ENCODE measurements at regions not wholly inside any gene's neighbourhood (a gene's known extent, or its start where the extent isn't known, plus 50 kb on each side); places are given as distances from the start of the nearest gene placed in this dataset.

- DNase-seq (ENCODE audit: low read depth in 3 of 3) = no peak
These were observed 56.3 kb upstream of the EYA4 start for GRCh38 chr6:133184798-133185372.

- no peak for DNase-seq (ENCODE audit: low read depth in 3 of 3)
These were observed 55.4 kb upstream of the EYA4 start for GRCh38 chr6:133185731-133186130.

- no peak for DNase-seq (ENCODE audit: low read depth in 3 of 3)
These were observed 54.0 kb upstream of the EYA4 start for GRCh38 chr6:133187114-133187513.

- no peak for DNase-seq (ENCODE audit: low read depth in 3 of 3)
These were observed 53.3 kb upstream of the EYA4 start for GRCh38 chr6:133187657-133188453.

- DNase-seq (ENCODE audit: low read depth in 3 of 3) = no peak
These were observed 50.2 kb upstream of the EYA4 start for GRCh38 chr6:133190912-133191311.

- DNase-seq (ENCODE audit: low read depth in 3 of 3) = no peak
These were observed 49.8 kb upstream of the EYA4 start for GRCh38 chr6:133191323-133191722.

All from stimulated activated CD4-positive, alpha-beta T cell treated with anti-CD3 and anti-CD28 coated beads, TNF-alpha, amount 100 ng/mL, for 48 hours (primary cell).